ENCODE measurements at regions not wholly inside any gene's neighbourhood (a gene's known extent, or its start where the extent isn't known, plus 50 kb on each side); places are given as distances from the start of the nearest gene placed in this dataset.

DNA sequence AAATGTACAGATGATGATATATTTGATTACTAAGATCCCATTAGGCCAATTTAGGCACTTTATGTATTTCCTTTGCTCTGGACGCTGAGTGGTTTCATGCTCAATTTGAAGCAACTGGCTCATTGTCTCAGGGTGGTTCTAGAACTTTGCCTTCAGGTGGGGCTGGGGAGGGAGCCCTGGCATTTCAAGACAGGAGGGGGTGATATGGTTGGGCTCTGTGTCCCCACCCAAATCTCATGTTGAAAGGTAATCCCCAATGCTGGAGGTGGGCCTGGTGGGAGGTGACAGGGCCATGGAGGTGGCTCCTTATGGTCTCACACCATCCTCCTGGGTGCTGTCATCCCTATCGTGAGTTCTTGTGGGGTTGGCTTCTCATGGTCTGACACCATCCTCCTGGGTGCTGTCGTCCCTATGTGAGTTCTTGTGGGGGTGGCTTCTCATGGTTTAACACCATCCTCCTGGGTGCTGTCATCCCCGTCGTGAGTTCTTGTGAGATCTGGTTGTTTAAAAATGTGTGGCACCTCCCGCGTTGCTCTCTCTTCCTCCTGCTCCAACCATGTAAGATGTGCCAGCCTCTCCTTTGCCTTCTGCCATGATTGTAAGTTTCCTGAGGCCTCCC lies 151.5 kb upstream of the KLF6 start:
- no peak overlapping the region for H3K18ac ChIP-seq (ENCODE audit: insufficient read length, low read depth, low read length)
- H3K9me3 Mint-ChIP-seq, result no peaks in the 10 kb centered on the region; a peak in 1 of 5 replicates
- no peaks in the 10 kb centered on the region for H3K4me1 ChIP-seq (ENCODE audit: insufficient read depth, low read length)
- no peak overlapping the region for H2BK12ac ChIP-seq (ENCODE audit: insufficient read length, low read depth, low read length)
- H3K27ac Mint-ChIP-seq, result no peak overlapping the region
- no peaks in the 10 kb centered on the region for H3K27me3 ChIP-seq (ENCODE audit: insufficient read depth, low read length)
- no peak overlapping the region for H3K4ac ChIP-seq (ENCODE audit: low read depth, low read length)
- H2BK20ac ChIP-seq (ENCODE audit: low read depth, low read length, poor library complexity, severe bottlenecking), result no peak overlapping the region
- no peak overlapping the region for H2BK5ac ChIP-seq (ENCODE audit: insufficient read length, low read length)
- no peaks in the 10 kb centered on the region for H3K79me1 ChIP-seq (ENCODE audit: insufficient read depth, low read depth, low read length, poor library complexity, severe bottlenecking)
- TF ChIP-seq, protein P1, sequence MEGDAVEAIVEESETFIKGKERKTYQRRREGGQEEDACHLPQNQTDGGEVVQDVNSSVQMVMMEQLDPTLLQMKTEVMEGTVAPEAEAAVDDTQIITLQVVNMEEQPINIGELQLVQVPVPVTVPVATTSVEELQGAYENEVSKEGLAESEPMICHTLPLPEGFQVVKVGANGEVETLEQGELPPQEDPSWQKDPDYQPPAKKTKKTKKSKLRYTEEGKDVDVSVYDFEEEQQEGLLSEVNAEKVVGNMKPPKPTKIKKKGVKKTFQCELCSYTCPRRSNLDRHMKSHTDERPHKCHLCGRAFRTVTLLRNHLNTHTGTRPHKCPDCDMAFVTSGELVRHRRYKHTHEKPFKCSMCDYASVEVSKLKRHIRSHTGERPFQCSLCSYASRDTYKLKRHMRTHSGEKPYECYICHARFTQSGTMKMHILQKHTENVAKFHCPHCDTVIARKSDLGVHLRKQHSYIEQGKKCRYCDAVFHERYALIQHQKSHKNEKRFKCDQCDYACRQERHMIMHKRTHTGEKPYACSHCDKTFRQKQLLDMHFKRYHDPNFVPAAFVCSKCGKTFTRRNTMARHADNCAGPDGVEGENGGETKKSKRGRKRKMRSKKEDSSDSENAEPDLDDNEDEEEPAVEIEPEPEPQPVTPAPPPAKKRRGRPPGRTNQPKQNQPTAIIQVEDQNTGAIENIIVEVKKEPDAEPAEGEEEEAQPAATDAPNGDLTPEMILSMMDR (conservative IDR thresholded peaks at IDR 0.05), result no peak
- H4K91ac ChIP-seq (ENCODE audit: insufficient read length, low read depth, low read length), result no peak overlapping the region
- H3K56ac ChIP-seq (ENCODE audit: insufficient read length, low read depth, low read length), result no peak overlapping the region
- DNase-seq, result no peak
- H3K27ac ChIP-seq (ENCODE audit: insufficient read length, low read depth, low read length), result no peak overlapping the region
- H3K9ac ChIP-seq (ENCODE audit: extremely low read depth, insufficient read length, low read length), result no peak overlapping the region
- no peak overlapping the region for H3K4me3 Mint-ChIP-seq
- H2BK120ac ChIP-seq (ENCODE audit: low read depth, low read length, poor library complexity, severe bottlenecking), result no peak overlapping the region
- H3K23me2 ChIP-seq (ENCODE audit: insufficient read length, low read depth, low read length, poor library complexity, severe bottlenecking), result no peaks in the 10 kb centered on the region
- H3K36me3 Mint-ChIP-seq (ENCODE audit: insufficient read depth in 1 of 3, low read depth in 3 of 3), result no peaks in the 10 kb centered on the region
- H2AFZ ChIP-seq (ENCODE audit: low read length), result no peak overlapping the region
- no peak overlapping the region for H2BK15ac ChIP-seq (ENCODE audit: low read depth, low read length)
- no peaks in the 10 kb centered on the region; the same call in 1 of the 2 replicates for H3K27me3 Mint-ChIP-seq (ENCODE audit: low read depth)
- no peak overlapping the region for H4K8ac ChIP-seq (replicated peaks; ENCODE audit: insufficient read length, low read depth, low read length)
- no peaks in the 10 kb centered on the region for H3K9me3 ChIP-seq (ENCODE audit: control insufficient read depth, low read depth, low read length)
- H4K20me1 ChIP-seq (ENCODE audit: control insufficient read depth, insufficient read depth, insufficient read length), result no peaks in the 10 kb centered on the region
- H4K5ac ChIP-seq (ENCODE audit: insufficient read length, low read depth, low read length), result no peak overlapping the region
- H2AK5ac ChIP-seq (ENCODE audit: insufficient read length, low read length), result no peak overlapping the region
- WGBS (ENCODE audit: extremely low coverage, insufficient read length, low lambda C conversion rate), result no CpG with 5 or more reads among the region's 7 CpGs
- H3K79me2 ChIP-seq (ENCODE audit: insufficient read depth, low read length), result no peaks in the 10 kb centered on the region
- H3K4me1 Mint-ChIP-seq, result peaks cover 6 to 9% of the 10 kb centered on the region in 2 experiments
- no peak overlapping the region for H3K23ac ChIP-seq (ENCODE audit: insufficient read length, low read depth, low read length)
- H3T11ph ChIP-seq (ENCODE audit: low read length), result no peak overlapping the region
- no peak overlapping the region for H3K4me2 ChIP-seq (ENCODE audit: insufficient read depth, insufficient read length, low read length)
- H3K14ac ChIP-seq (ENCODE audit: insufficient read depth, low read length), result no peak overlapping the region
